HAP-1 (cell line): ENCODE measurements at regions not wholly inside any gene's neighbourhood (a gene's known extent, or its start where the extent isn't known, plus 50 kb on each side); places are given as distances from the start of the nearest gene placed in this dataset.

Experiments used
- DNase-seq, 2 experiments: peaks; one replicate each; pipeline ENCODE4 v3.0.0-alpha.2; 2016 to 2020; ENCODE audit warnings: low spot score in 2 of 2
- H3K27me3 ChIP-seq: fragments of 250-450 bp; sonication (Bioruptor Pico); 2 replicates; pipeline ENCODE4 v1.5.1; 2020; ENCODE audit warnings: low read depth, mild to moderate bottlenecking, moderate library complexity
- H3K36me3 ChIP-seq: fragments of 250-450 bp; sonication (Bioruptor Pico); replicated peaks from 2 replicates; pipeline ENCODE4 v1.5.1; 2020; ENCODE audit warnings: mild to moderate bottlenecking
- H3K4me1 ChIP-seq: fragments of 250-450 bp; sonication (Bioruptor Pico); 2 replicates; pipeline ENCODE4 v1.5.1; 2020; ENCODE audit warnings: mild to moderate bottlenecking
- H3K4me3 ChIP-seq: fragments of 250-450 bp; sonication (Bioruptor Pico); 2 replicates; pipeline ENCODE4 v1.5.1; 2020; ENCODE audit warnings: mild to moderate bottlenecking, moderate library complexity
- H3K9me3 ChIP-seq: fragments of 250-450 bp; sonication (Bioruptor Pico); 2 replicates; pipeline ENCODE4 v1.5.1; 2020; ENCODE audit warnings: mild to moderate bottlenecking, moderate library complexity
- in situ Hi-C: fragments of 300-500 bp; cut with MboI; formaldehyde crosslinking; loops from 3 replicates; pipeline ENCODE4 v1.14.3; 2020; ENCODE audit warnings: low sequenced_read_pairs, inconsistent platforms, mixed read lengths

DNA sequence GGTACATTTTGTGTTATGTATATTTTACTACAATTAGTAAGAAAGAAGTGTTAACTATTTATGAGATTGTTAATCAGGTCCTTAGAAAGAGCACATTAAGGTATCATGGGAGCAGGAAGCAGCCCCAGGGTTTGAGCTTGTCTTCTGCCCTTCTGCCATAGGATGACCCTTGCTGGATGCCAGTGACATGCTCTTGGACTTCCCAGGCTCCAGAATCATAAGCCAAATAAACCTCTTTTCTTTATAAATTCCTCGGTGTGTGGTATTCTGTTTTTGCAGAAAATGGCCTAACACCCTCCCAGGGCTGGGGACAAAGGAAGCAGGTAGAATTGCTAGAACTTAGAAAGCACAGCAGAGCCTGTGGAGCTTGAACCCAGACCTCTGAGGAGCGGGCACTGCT lies 164.7 kb downstream of the VRK1 start:
- in situ Hi-C loops = no loop called here
- Histone ChIP-seq H3K36me3 (no peaks in the 10 kb centered on the region), H3K27me3 (no peaks in the 10 kb centered on the region), H3K4me1 (no peaks in the 10 kb centered on the region), H3K9me3 (no peaks in the 10 kb centered on the region), H3K4me3 (no peak overlapping the region)
- no peak for DNase-seq

DNA sequence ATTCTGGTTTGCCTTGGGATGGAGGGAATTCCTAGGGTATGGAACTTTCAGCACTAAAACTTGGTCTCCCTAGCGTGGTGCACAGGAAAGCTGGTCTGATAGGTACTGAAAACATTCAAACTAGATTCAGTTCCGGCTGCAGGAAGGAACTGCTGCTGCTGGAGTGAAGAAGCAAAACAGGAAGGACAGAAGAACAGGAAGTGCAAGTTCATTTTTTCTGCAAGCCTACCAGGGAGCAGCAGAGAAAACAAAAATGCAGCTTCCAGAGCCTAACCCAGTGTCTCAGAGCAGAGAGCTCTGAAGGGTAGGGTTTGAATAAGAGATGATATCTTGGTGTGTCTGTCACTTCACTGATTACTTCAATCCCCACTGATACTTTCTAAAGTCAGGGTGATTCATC lies 165.2 kb downstream of the VRK1 start:
- Histone ChIP-seq H3K4me3 (no peak overlapping the region), H3K9me3 (no peaks in the 10 kb centered on the region), H3K27me3 (no peaks in the 10 kb centered on the region), H3K4me1 (no peaks in the 10 kb centered on the region), H3K36me3 (no peaks in the 10 kb centered on the region)
- in situ Hi-C loops = no loop called here
- DNase-seq = no peak

DNA sequence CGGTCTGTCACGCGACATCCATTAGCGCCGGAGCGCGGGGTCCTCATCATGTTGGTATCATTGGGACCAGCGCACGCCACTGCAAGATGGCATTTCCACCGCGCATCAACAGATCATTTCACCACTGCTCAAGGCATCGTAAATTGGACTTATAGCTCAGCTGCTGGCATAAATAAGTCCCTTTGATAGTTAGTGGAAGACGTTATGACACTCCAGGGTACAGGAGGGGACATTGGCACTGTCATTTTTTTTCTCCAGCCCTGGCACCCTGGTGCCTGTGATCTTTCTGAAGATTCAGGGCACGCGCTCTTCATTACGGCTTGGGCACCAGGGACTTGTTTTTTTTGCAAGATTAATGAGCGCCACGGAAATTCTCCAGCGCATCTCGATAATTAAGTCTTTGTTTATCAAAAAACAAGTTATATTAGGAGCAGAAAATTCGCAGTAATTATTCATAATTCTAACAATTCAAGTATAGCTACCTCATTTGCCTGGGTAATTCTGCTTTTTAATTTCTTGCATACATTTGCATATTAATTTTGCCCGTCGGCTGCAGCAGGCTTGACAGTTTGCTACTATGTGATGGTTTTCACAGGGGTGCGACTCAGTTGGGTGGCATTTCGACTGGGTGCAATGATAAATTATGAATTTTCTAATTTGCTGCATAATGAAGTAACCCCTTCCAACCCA lies 167.7 kb downstream of the VRK1 start:
- in situ Hi-C loops = no loop called here
- Histone ChIP-seq H3K4me1 (no peaks in the 10 kb centered on the region), H3K4me3 (no peak overlapping the region), H3K27me3 (no peaks in the 10 kb centered on the region), H3K36me3 (no peaks in the 10 kb centered on the region), H3K9me3 (peaks cover 4% of the 10 kb centered on the region; the same call in 1 of the 2 replicates)
- DNase-seq = no peak

DNA sequence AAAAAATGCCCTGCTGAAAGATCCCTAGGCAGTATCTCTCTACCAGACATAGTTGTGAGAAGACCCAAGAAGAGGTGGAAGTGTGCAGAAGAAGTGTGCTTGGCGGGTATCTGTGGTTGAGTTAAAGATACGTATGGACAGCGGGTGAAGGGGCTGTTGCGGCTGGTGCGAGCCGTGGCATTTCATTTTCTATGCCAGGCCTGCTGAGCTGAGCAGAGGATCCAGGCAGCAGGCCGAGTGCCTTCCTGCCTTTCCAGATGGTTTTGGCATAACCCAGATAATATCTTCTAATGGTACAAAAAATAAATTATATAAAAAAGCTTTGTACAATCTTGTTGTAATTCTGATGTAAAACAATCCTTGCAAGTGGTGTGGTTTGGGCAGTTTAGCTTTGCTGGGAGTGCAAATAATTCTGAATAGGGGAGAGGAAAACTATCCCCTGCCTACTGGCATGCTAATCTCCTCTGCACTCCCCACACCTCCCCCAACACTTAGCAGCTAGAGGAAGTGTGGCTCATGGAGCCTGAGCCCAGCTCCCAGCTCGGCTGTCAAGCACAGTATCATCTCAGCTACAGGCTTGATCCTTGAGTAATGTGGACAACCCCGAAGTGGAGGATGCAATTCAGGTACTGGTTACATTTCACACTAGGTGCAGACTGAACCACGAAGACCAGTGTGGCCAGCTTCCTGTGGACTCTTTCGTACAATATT lies 168.9 kb downstream of the VRK1 start:
- Histone ChIP-seq H3K4me1 (no peaks in the 10 kb centered on the region), H3K4me3 (no peak overlapping the region), H3K36me3 (no peaks in the 10 kb centered on the region), H3K9me3 (peaks cover 4% of the 10 kb centered on the region; the same call in 1 of the 2 replicates), H3K27me3 (no peaks in the 10 kb centered on the region)
- in situ Hi-C loops = no loop called here
- no peak for DNase-seq

DNA sequence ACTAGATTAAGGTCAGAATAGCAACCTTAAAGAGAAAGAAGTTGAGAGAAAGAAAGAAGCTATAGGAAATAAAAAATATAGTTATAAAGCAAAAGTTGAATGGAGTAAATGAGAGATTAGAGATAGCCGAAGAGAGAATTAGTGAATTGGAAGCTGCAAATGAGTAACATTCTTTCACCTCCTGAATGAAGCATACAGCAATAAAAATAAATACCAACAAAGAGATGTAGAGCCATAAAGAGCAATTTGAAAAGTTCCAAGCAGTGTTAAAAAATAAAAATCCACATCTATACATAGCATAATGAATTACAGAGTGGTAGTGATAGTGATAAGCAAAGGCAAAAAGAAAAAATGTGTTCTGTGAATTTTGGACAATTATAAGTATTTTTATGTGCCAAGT lies 177.9 kb downstream of the VRK1 start:
- Histone ChIP-seq H3K4me1 (no peaks in the 10 kb centered on the region; the same call in 1 of the 2 replicates), H3K36me3 (no peaks in the 10 kb centered on the region), H3K9me3 (no peaks in the 10 kb centered on the region), H3K4me3 (no peak overlapping the region), H3K27me3 (no peaks in the 10 kb centered on the region)
- in situ Hi-C loops = no loop called here
- DNase-seq = no peak

DNA sequence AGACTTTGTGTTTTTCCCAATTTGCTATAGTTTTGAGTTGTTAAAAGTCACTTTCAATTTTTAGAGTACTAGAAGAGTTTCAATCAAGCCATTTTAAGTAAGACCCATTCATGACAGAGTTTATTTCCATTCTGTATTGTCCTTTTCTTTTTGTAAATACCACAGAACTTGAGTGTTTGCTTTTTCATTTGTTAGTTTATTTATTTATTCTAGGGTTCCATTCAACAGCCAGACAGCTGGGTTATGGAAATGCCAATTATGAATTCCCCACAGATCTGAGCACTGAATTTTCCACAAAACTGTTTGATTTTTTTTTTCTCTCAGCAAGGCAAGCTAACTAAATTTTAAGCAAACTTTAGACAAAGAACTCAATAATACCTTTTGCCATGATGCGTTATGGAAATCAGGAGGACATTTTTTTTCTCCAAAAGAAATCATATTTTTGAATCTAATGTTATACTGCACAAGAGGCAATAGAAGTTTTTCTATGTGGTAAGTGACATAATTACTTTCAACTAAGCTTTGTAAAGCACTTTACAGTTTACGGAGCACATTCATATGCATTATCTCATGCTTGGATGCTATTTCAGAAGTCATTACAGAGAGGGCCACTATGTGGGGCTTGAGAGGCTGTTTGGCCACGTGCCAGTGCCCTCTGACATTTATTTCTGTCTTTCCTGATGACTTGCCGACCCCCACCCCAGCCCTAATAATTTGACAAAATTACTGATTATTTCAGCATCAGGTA lies 181.5 kb downstream of the VRK1 start:
- Histone ChIP-seq H3K27me3 (no peaks in the 10 kb centered on the region), H3K36me3 (no peaks in the 10 kb centered on the region), H3K4me3 (no peak overlapping the region), H3K9me3 (no peaks in the 10 kb centered on the region), H3K4me1 (no peaks in the 10 kb centered on the region; the same call in 1 of the 2 replicates)
- peak; percentile 19 to 20 for DNase-seq
- in situ Hi-C loops = no loop called here

DNA sequence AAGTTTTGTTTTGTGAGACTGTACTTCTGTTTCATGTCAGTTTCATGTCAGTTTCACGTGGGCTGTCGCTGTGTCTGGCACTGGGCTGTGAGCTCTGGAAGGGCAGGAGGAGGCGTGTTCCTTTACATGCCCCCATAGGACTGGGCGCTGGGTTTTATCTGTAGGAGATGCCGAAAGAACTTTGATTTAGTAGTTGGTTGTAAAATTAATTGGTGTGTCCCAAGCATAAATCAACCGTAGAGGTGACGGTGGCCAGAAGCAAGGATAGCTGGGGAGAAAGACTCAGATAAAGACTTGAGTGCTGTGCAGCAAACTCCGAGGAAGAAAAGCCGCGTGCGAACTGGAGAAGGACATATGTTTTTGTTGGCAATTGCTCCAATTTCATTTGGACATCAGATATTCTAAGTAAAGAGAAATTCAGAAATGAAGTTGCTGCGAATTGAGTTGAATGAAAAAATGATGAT lies 182.5 kb downstream of the VRK1 start:
- H3K4me3 ChIP-seq = no peak overlapping the region
- H3K4me1 ChIP-seq = no peaks in the 10 kb centered on the region; the same call in 1 of the 2 replicates
- no peak for DNase-seq
- no peaks in the 10 kb centered on the region for H3K27me3 ChIP-seq
- H3K9me3 ChIP-seq = no peaks in the 10 kb centered on the region
- in situ Hi-C loops = no loop called here
- no peaks in the 10 kb centered on the region for H3K36me3 ChIP-seq

DNA sequence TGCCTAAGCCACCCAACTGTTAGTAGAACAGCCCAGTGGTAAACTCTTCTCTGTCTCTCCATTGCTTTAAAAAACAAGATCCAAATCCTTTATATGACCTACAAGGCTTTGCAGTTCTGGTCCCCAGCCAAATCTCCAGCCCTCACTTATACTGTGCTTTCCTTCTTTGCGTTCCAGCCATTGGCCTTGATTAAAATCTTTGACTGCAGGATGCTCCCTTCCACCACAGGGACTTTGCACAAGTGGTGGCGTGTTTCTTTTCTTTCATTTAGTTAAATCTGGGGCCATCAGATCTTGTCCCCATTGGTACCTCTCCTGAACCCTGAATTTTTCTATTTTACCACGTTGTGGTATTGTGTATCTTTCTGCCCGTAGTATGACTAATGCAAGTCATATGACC lies 183.7 kb downstream of the VRK1 start:
- no peak for DNase-seq
- H3K4me1 ChIP-seq = no peaks in the 10 kb centered on the region; the same call in 1 of the 2 replicates
- no peaks in the 10 kb centered on the region for H3K36me3 ChIP-seq
- no peaks in the 10 kb centered on the region for H3K9me3 ChIP-seq
- in situ Hi-C loops = no loop called here
- H3K4me3 ChIP-seq = no peak overlapping the region
- no peaks in the 10 kb centered on the region for H3K27me3 ChIP-seq

DNA sequence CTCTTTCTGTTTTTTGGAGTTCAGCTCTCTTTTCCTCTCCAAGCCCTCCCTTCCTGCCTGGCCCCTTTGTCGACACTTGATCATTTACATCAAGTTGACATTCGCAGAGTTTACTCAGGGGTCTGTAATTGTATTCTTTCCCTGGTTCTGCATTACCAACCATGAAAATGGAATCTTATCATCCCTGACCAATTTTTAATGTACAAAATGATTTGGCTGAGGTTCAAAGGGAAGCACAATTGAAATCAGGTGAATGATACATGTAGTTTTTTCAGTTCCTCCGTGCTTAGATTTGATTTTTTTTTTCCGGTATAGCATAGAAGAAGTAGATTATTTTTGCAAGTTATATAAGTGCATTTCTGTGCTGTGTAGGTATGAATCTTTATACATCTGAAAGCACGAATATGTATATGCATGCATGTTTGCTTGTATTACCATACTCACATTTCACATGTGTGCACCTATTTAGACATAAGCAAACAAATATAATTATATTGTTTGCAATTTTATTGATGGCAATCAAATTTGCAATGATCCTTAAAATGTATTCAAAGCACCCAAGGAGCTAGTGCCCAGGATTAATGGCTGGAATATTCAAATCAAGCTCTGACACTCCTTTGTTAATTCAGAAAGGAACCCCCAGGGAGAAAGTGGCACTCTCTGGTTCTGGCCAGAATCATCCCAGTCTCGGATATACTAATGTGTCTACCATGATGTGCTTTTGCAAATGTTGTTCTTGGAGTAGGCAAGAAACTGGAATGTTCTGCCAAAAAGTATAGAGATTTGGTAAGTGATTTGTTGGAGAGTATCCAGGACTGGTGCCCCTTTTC lies 189.3 kb downstream of the VRK1 start:
- no peaks in the 10 kb centered on the region for H3K27me3 ChIP-seq
- H3K4me3 ChIP-seq = no peak overlapping the region
- no peaks in the 10 kb centered on the region for H3K9me3 ChIP-seq
- H3K4me1 ChIP-seq = no peaks in the 10 kb centered on the region
- in situ Hi-C loops = no loop called here
- no peaks in the 10 kb centered on the region for H3K36me3 ChIP-seq
- no peak for DNase-seq

DNA sequence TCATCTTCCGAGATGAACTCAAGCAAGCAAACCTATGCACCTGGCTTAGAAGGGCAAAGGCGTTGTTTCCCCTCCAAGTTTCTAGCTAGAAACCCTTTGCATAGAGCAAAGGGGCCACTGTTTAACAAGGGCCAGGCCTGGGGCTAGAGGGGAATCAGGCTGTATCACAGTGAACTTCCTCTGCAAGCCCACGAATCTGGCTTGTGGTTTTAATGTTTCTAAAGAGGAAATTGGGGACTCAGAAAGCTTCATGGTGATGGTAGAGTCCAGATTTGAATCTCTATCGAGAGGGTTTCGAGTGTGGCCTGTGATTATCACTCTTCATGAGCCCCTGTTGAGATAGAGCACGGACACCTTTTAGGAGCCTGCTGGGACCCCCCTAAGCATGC lies 189.9 kb downstream of the VRK1 start:
- no peak overlapping the region for H3K4me3 ChIP-seq
- in situ Hi-C loops = no loop called here
- H3K4me1 ChIP-seq = no peaks in the 10 kb centered on the region
- H3K36me3 ChIP-seq = no peaks in the 10 kb centered on the region
- no peaks in the 10 kb centered on the region for H3K9me3 ChIP-seq
- H3K27me3 ChIP-seq = no peaks in the 10 kb centered on the region
- no peak for DNase-seq

DNA sequence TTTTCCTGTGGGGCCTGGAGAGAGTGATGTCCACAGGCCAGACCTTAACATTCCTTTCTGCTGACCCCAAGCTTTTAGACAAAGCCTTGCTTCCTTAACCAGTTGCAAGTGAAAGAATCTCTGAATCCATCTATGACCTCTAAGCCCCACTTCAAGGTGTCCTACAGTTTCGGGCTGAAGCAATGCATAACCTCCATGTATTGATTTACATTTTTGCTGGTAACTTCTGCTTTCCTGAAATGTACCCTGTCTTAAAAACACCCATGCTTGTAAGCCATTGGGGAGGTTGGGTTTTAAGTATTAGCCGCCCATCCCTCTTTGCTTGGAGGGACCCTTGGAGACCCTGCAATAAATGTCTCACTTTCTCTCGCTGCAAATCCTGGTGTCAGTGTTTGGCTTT lies 190.6 kb downstream of the VRK1 start:
- no peak overlapping the region for H3K4me3 ChIP-seq
- no peaks in the 10 kb centered on the region for H3K36me3 ChIP-seq
- in situ Hi-C loops = no loop called here
- no peaks in the 10 kb centered on the region for H3K27me3 ChIP-seq
- no peak for DNase-seq
- no peaks in the 10 kb centered on the region for H3K9me3 ChIP-seq
- H3K4me1 ChIP-seq = no peaks in the 10 kb centered on the region

DNA sequence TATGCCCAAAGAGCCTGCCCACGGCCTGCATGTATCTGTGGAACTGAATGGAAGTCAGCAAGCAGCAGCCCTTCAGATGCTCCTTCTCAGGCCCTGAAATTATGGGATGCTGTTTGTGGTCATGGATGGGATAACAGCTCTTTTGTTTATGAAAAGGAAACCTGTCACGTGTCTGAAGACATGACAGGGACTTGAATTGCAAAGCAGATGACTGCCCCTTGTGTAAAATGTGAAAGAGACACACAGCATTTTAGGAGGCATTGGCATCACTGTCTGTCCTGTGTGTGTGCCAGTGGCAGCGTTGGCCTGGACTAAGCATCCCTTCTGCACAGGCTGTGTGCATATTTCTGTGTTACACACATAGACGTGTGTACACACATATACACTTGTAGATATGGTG lies 192.1 kb downstream of the VRK1 start:
- no peak for DNase-seq
- no peaks in the 10 kb centered on the region for H3K9me3 ChIP-seq
- no peaks in the 10 kb centered on the region for H3K36me3 ChIP-seq
- in situ Hi-C loops = no loop called here
- H3K4me1 ChIP-seq = no peaks in the 10 kb centered on the region
- H3K27me3 ChIP-seq = no peaks in the 10 kb centered on the region
- H3K4me3 ChIP-seq = no peak overlapping the region

DNA sequence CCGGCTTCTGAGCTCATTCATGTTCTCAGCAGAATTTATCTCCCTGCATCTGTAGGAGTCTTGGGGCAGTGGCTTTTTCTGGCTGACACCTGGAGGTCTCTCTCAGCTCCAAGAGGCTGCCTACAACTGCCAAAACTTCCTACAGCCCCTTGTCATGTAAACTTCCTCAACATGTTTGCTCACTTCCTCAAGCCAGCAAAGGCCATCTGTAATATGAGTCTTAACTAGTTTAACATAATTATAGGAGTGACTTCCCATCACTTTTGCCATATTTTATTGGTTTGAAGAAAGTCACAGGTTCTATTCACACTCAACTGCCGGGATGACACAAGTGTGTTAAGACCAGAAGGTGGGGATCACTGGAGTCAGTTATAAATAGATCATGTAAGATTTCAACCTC lies 194.0 kb downstream of the VRK1 start:
- no peak for DNase-seq
- H3K9me3 ChIP-seq = no peaks in the 10 kb centered on the region
- no peaks in the 10 kb centered on the region for H3K27me3 ChIP-seq
- no peak overlapping the region for H3K4me3 ChIP-seq
- H3K36me3 ChIP-seq = no peaks in the 10 kb centered on the region
- in situ Hi-C loops = no loop called here
- no peaks in the 10 kb centered on the region for H3K4me1 ChIP-seq
